ENCODE measurements at regions not wholly inside any gene's neighbourhood (a gene's known extent, or its start where the extent isn't known, plus 50 kb on each side); places are given as distances from the start of the nearest gene placed in this dataset.

DNA sequence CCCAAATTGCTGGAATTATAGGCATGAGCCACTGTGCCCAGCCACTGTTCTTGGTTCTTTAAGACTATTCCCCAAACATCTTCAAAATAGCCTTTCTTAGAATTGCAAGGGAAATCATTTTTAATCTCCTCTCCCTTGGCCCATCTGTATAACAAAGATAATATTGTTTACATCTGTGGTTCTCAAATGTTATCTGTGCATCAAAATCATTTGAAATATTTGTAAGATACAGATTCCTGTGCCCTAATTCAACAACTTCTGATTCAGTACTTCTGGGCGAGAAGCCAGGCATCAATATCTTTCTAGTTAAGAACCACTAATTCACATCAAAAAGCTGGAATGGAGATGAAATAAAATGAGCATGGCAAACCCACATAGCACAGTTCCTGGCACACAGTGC lies 83.0 kb downstream of the TMPRSS5 start:
- TF ChIP-seq, protein P1, sequence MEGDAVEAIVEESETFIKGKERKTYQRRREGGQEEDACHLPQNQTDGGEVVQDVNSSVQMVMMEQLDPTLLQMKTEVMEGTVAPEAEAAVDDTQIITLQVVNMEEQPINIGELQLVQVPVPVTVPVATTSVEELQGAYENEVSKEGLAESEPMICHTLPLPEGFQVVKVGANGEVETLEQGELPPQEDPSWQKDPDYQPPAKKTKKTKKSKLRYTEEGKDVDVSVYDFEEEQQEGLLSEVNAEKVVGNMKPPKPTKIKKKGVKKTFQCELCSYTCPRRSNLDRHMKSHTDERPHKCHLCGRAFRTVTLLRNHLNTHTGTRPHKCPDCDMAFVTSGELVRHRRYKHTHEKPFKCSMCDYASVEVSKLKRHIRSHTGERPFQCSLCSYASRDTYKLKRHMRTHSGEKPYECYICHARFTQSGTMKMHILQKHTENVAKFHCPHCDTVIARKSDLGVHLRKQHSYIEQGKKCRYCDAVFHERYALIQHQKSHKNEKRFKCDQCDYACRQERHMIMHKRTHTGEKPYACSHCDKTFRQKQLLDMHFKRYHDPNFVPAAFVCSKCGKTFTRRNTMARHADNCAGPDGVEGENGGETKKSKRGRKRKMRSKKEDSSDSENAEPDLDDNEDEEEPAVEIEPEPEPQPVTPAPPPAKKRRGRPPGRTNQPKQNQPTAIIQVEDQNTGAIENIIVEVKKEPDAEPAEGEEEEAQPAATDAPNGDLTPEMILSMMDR (IDR thresholded peaks at IDR 0.05; ENCODE audit: insufficient read depth, low read length), result no peak
- TF ChIP-seq POLR2AphosphoS5 (IDR thresholded peaks at IDR 0.05; ENCODE audit: low read depth) (no peak), SPI1 (IDR thresholded peaks at IDR 0.05; ENCODE audit: borderline replicate concordance, low read depth) (no peak), GABPA (IDR thresholded peaks at IDR 0.05; ENCODE audit: low read depth) (no peak)
- TF ChIP-seq, protein P2, sequence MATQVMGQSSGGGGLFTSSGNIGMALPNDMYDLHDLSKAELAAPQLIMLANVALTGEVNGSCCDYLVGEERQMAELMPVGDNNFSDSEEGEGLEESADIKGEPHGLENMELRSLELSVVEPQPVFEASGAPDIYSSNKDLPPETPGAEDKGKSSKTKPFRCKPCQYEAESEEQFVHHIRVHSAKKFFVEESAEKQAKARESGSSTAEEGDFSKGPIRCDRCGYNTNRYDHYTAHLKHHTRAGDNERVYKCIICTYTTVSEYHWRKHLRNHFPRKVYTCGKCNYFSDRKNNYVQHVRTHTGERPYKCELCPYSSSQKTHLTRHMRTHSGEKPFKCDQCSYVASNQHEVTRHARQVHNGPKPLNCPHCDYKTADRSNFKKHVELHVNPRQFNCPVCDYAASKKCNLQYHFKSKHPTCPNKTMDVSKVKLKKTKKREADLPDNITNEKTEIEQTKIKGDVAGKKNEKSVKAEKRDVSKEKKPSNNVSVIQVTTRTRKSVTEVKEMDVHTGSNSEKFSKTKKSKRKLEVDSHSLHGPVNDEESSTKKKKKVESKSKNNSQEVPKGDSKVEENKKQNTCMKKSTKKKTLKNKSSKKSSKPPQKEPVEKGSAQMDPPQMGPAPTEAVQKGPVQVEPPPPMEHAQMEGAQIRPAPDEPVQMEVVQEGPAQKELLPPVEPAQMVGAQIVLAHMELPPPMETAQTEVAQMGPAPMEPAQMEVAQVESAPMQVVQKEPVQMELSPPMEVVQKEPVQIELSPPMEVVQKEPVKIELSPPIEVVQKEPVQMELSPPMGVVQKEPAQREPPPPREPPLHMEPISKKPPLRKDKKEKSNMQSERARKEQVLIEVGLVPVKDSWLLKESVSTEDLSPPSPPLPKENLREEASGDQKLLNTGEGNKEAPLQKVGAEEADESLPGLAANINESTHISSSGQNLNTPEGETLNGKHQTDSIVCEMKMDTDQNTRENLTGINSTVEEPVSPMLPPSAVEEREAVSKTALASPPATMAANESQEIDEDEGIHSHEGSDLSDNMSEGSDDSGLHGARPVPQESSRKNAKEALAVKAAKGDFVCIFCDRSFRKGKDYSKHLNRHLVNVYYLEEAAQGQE (IDR thresholded peaks at IDR 0.05; ENCODE audit: insufficient replicate concordance, low read depth), result no peak

Data from HL-60 (cell line).